HL-60/S4 treated with retinoic acid at 250 ng/mL for 4 days and 3 days (cell line): ENCODE measurements at regions not wholly inside any gene's neighbourhood (a gene's known extent, or its start where the extent isn't known, plus 50 kb on each side); places are given as distances from the start of the nearest gene placed in this dataset.

ENCODE experiments used
- in situ Hi-C: fragments of 300-500 bp; cut with MboI; formaldehyde crosslinking; loops from 2 replicates; pipeline ENCODE4 v1.7.0; 2022; ENCODE audit warnings: low sequenced_read_pairs

- in situ Hi-C loops: no loop called here
Observed at GRCh38 chr4:123496421-123496820, 99.8 kb downstream of the SPRY1 start.

DNA sequence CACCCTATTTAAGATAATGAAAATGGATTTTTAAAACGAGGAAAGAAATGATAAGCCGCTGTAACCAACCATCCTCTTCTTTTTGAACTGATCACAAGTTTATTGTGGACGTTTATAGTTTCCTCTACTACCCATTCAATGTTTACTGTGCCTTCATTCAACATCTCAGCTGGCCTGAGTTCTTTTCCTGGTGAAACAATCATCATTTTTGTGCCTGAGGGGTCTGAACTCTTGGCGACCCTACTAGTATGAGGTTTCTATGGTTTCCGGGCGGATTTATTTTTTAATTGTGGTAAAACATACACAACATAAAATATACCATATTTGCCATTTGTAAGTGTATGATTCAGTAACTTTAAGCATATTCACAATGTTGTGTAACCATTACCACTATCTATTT, 100.7 kb downstream of the SPRY1 start:
- in situ Hi-C loops: no loop called here

DNA sequence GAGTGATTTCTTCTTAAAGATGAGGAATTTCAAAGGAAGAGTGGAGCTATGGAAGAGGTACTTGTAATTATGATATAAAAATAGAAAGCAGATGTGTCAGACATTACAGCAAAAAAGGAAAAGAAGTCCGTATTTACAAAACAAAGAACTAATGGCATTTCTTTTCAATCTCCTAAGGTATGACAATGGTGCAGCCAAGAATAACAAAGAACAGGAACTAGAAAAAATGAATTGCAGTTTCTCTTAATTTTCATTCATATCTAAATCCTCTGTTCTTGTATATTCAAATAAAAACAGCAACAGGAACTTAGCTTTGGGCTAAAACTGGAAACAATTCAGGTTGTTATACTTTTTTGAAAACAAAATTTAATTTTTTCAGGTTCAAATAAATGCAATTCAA, 105.1 kb downstream of the SPRY1 start:
- in situ Hi-C loops: no loop called here

DNA sequence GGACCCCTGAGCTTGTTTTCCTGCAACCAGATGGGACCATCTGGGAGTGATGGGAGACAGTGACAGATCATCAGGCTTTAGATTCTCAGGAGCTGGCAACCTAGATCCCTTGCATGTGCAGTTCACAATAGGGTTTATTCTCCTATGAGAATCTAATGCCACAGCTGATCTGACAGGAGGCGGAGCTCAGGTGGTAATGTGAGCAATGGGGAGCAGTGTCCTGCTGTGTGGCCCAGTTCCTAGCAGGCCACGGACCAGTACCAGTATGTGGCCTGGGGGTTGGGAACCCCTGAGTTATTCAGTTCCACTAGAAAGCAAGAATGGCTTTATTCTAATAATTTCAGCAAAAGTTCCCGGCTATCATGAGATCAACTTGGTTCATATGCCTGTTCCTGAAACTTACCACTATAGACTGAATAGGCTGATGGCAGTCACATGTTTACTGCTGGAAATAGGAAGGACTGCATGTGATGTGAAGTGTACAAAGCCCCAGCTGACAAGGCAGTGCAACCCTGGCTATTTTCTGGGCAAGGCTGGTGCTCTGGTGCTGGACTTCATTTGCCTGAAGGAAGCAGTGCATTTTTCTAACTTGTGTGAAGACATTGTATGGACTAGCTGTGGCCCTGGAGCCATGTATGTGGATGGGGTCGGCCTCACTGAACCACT, 107.2 kb downstream of the SPRY1 start:
- in situ Hi-C loops: no loop called here

- in situ Hi-C loops: no loop called here
Observed at GRCh38 chr4:123505095-123506010, 108.8 kb downstream of the SPRY1 start.

DNA sequence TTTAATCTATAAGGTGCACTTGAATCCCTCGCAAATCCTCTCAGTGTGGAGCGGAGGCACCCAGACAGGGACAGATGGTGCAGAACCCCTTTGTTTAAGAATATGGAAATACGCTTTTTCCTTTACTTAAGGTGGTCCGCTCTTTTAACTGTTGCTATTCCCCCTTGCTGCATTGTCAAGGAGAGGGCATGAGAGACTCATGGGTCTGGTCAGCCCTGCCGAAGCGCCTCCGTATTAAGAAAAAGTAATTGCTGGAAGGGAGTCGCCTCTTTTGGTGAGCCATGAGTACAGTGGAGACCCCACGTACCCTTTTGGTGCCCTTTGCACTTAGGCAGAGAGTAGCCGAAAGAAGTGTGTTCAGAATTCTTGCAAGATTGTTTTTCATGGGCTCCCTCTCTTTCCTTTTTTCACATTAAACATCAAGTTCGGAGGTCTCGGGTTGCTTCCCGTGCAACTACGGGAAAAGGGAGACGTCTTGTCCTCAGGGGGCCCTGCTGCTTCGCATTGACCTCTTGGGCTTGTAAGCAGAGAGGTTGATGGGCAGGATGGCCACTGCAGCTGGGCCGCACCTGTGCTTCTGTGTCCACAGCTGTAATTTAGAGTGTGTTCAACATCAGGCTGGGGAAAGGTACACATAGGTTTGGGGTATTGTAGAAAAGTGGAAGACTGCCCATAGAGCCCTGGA, 109.6 kb downstream of the SPRY1 start:
- in situ Hi-C loops: no loop called here

- in situ Hi-C loops: no loop called here
Observed at GRCh38 chr4:123507376-123507775, 110.8 kb downstream of the SPRY1 start.

DNA sequence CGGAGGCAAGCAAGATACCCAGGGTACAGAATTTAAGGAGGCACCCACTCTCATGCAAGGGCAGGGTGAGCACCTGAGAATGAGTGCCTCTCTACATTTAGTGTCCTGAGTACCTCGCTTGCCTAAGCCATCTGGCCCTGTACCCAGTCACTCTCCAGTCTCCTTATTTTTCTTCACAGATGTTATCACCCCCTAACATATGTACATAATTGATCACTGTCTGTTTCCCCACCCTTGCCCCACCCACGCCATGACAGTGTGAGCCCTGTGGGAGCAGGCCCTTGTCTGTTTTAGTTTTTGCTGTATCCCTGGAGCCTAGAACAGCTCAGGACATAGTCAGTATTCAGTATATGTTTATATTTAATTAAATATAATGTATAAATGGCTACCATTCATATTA, 113.6 kb downstream of the SPRY1 start:
- in situ Hi-C loops: no loop called here

GRCh38 chr4:123510659-123511058, 114.1 kb downstream of the SPRY1 start:
- in situ Hi-C loops: no loop called here

DNA sequence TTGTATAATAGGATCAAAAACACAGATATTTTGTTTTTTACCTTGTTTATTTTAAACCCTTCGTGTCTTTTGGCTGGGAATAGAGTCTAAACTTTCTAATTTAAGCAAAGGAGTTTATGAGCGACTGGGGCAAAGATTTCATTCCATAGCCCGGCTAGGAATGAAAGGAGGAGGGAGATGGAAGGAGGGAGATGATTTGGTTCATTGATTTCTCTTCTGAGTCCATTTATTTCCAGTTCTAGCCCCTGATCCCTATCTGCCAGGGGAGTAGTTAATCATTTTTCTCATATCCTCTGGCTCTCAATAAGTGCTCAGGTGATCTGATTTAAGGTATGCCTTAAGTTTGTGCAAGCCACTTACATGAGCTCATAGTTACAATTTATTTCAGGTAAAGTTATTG, 120.0 kb downstream of the SPRY1 start:
- in situ Hi-C loops: no loop called here

DNA sequence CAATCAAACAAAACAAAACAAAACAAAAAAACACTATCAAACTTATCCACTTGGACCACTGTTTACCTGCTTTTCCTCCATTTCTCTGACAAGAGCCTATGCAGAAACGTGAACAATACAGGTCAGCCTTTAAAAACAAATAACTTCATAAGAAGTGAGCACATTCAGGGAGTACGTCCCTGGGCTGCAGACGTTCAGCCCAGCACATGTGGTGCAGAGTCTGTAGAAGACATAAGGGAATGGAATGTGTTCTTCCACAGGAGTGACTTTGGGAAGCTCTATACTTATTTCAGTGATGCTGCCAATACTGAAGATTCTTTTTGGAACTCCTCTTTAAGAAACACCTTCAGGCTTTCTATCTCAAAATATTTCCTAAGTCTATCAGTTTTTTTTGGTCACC, 120.6 kb downstream of the SPRY1 start:
- in situ Hi-C loops: no loop called here

DNA sequence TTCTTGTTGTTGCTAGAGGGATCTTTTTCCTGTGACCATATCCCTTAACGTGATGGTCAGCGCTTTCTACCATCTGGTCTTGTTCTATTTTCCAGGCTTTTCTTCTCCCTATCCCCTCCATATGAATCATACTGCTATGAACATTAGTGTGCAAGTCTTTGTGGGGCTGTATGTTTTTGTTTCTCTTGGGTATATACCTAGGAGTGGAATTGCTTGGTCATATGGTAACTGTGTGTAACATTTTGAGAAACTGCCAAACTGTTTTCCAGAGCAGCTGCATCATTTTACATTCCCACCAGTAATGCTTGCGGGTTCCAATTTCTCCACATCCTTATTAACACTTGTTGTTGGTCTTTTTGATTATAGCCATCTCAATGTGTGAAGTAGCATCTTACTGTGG, 121.4 kb downstream of the SPRY1 start:
- in situ Hi-C loops: no loop called here

DNA sequence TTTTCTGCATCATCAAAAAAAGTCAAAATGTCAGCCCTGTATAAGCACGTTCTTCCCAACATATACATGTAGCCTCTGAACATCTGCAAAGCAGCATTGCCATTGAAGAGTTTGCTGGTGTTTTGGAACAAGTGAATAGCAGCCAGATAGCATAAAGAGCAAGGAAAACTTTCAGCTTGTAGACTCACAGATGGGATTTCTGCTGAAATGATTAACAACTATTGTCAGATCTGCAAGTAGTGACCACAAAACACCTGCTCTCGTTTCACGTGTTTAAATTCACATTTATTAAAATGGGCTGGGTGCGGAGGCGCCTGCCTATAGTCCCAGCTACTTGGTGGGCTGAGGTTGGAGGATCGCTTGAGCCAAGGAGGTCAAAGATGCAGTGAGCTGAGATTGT, 123.7 kb downstream of the SPRY1 start:
- in situ Hi-C loops: no loop called here

DNA sequence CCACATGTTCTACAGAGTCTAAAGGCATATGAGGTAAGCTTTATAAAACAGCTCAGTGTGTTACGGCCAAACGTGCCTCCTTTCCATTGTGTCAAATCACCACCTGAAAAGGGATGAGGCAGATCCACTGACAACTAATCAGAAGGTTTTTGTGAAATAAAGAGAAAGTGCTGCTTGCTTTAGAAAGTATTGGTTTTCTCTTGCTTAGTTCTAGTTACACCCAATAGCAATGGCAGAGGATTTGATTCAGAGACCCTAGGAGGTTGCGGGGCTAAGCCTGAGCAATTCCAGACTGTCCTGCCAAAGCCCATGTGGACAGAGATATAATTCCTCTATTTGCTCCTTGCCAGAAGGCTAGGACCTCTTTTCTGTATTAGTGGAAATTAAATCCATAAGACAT, 125.5 kb downstream of the SPRY1 start:
- in situ Hi-C loops: no loop called here

DNA sequence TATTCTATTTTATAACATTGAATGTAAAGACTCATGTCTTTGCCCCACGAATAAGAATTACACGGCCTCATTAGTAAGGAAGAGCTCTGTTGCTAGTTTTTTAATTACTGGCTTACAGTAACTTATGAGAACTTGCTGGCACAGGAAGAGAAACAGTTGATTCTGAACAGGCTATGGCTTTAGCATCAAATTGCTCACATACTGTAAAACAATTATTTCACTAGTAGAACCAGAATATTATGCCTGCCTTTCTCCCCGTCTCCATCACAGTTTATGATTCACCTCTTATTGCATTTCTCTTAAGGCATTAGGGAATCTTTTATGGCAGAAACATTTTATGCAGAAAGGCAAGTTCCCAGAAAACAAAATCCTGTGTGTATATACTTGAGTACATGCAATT, 126.1 kb downstream of the SPRY1 start:
- in situ Hi-C loops: no loop called here

- in situ Hi-C loops: no loop called here
Observed at GRCh38 chr4:123524958-123525628, 128.5 kb downstream of the SPRY1 start.

GRCh38 chr4:123526511-123526910, 129.9 kb downstream of the SPRY1 start:
- in situ Hi-C loops: no loop called here

- in situ Hi-C loops: no loop called here
Observed at GRCh38 chr4:123528501-123529277, 132.1 kb downstream of the SPRY1 start.

DNA sequence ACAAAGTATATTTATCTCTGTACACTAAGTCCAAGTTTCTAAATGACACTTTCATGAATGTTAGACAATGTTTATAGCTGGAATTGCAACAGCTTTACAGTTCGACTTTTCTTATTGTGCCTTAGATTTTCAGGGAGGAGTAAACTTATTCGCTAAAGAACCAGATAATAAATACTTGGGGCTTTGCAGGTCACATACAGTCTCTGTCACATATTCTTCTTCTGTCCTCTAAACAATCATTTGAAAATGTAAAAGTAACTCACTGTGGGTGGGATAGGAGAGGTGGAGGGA, 132.6 kb downstream of the SPRY1 start:
- in situ Hi-C loops: no loop called here

DNA sequence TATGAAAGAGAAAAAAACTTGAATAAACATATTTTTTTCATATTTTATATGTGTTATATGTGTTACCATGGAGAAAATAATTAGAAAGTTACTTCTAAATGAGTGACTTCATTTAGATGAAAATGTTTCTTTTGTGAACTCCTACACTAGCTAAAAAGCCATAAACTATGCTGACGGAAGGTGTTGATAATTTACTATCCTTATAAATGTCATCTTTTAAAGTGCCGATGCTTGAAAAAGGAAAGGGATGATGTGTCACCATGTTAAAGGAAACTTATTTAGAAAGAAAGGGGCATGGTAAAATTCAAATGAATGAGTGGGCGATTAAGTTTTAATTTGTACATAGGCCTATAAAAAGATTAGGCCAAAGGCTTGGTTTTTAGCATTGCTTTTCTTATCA, 133.8 kb downstream of the SPRY1 start:
- in situ Hi-C loops: no loop called here
